ENCODE measurements at regions not wholly inside any gene's neighbourhood (a gene's known extent, or its start where the extent isn't known, plus 50 kb on each side); places are given as distances from the start of the nearest gene placed in this dataset.

- Histone ChIP-seq H3K9me3 (ENCODE audit: control insufficient read depth, insufficient read depth, low read depth, low read length) (no peaks in the 10 kb centered on the region), H3K79me2 (ENCODE audit: control insufficient read depth, insufficient read depth, low read length) (no peaks in the 10 kb centered on the region), H3K4me2 (ENCODE audit: extremely low read depth, insufficient read depth, low read length) (no peak overlapping the region), H3K36me3 (ENCODE audit: control insufficient read depth, insufficient read depth, low read length) (no peaks in the 10 kb centered on the region), H3K27me3 (ENCODE audit: control insufficient read depth, insufficient read depth, low read length) (no peaks in the 10 kb centered on the region), H4K20me1 (ENCODE audit: control insufficient read depth, extremely low read depth, insufficient read depth, low read length) (no peaks in the 10 kb centered on the region), H3K9ac (ENCODE audit: insufficient read depth, low read length) (no peak overlapping the region), H3K4me3 (replicated peaks in 1 of 4; ENCODE audit: control extremely low read depth in 1 of 4, insufficient read depth in 1 of 4, low read depth in 3 of 4, low read length in 4 of 4) (no peak overlapping the region), H3K4me1 (ENCODE audit: control insufficient read depth, extremely low read depth, insufficient read depth, low read length) (no peaks in the 10 kb centered on the region), H2AFZ (ENCODE audit: low read length) (no peak overlapping the region), H3K27ac (ENCODE audit: insufficient read depth, low read length) (no peak overlapping the region)
- TF ChIP-seq CTCF (conservative IDR thresholded peaks at IDR 0.05 in 1 of 2, IDR thresholded peaks at IDR 0.05 in 1 of 2; ENCODE audit: low read depth in 1 of 2, low read length in 2 of 2), result no peak
- TF ChIP-seq EZH2 (IDR thresholded peaks at IDR 0.05; ENCODE audit: low read length, missing control alignments), result no peak
- no peak for DNase-seq (ENCODE audit: low read depth in 2 of 2)
Measured at GRCh38 chr1:34655875-34656240, 99.0 kb upstream of the GJB5 start.

GRCh38 chr1:34656299-34656698 is 98.5 kb upstream of the GJB5 start:
- Histone ChIP-seq H3K36me3 (ENCODE audit: control insufficient read depth, insufficient read depth, low read length) (no peaks in the 10 kb centered on the region), H3K27me3 (ENCODE audit: control insufficient read depth, insufficient read depth, low read length) (no peaks in the 10 kb centered on the region), H4K20me1 (ENCODE audit: control insufficient read depth, extremely low read depth, insufficient read depth, low read length) (no peaks in the 10 kb centered on the region), H3K79me2 (ENCODE audit: control insufficient read depth, insufficient read depth, low read length) (no peaks in the 10 kb centered on the region), H3K9ac (ENCODE audit: insufficient read depth, low read length) (no peak overlapping the region), H3K9me3 (ENCODE audit: control insufficient read depth, insufficient read depth, low read depth, low read length) (no peaks in the 10 kb centered on the region), H3K4me1 (ENCODE audit: control insufficient read depth, extremely low read depth, insufficient read depth, low read length) (no peaks in the 10 kb centered on the region), H2AFZ (ENCODE audit: low read length) (no peak overlapping the region), H3K4me2 (ENCODE audit: extremely low read depth, insufficient read depth, low read length) (no peak overlapping the region), H3K4me3 (replicated peaks in 1 of 4; ENCODE audit: control extremely low read depth in 1 of 4, insufficient read depth in 1 of 4, low read depth in 3 of 4, low read length in 4 of 4) (no peak overlapping the region), H3K27ac (ENCODE audit: insufficient read depth, low read length) (no peak overlapping the region)
- DNase-seq (ENCODE audit: low read depth in 2 of 2), result no peak
- TF ChIP-seq CTCF (conservative IDR thresholded peaks at IDR 0.05 in 1 of 2, IDR thresholded peaks at IDR 0.05 in 1 of 2; ENCODE audit: low read depth in 1 of 2, low read length in 2 of 2), result no peak
- TF ChIP-seq EZH2 (IDR thresholded peaks at IDR 0.05; ENCODE audit: low read length, missing control alignments), result no peak

- H3K27ac ChIP-seq (ENCODE audit: insufficient read depth, low read length), result no peak overlapping the region
- no peak overlapping the region for H3K4me3 ChIP-seq (replicated peaks in 1 of 4; ENCODE audit: control extremely low read depth in 1 of 4, insufficient read depth in 1 of 4, low read depth in 3 of 4, low read length in 4 of 4)
- H3K9me3 ChIP-seq (ENCODE audit: control insufficient read depth, insufficient read depth, low read depth, low read length), result no peaks in the 10 kb centered on the region
- H3K36me3 ChIP-seq (ENCODE audit: control insufficient read depth, insufficient read depth, low read length), result no peaks in the 10 kb centered on the region
- no peaks in the 10 kb centered on the region for H3K4me1 ChIP-seq (ENCODE audit: control insufficient read depth, extremely low read depth, insufficient read depth, low read length)
- no peak for DNase-seq (ENCODE audit: low read depth in 2 of 2)
- no peaks in the 10 kb centered on the region for H3K27me3 ChIP-seq (ENCODE audit: control insufficient read depth, insufficient read depth, low read length)
- no peaks in the 10 kb centered on the region for H3K79me2 ChIP-seq (ENCODE audit: control insufficient read depth, insufficient read depth, low read length)
- TF ChIP-seq EZH2 (IDR thresholded peaks at IDR 0.05; ENCODE audit: low read length, missing control alignments) (no peak), CTCF (conservative IDR thresholded peaks at IDR 0.05 in 1 of 2, IDR thresholded peaks at IDR 0.05 in 1 of 2; ENCODE audit: low read depth in 1 of 2, low read length in 2 of 2) (no peak)
- H4K20me1 ChIP-seq (ENCODE audit: control insufficient read depth, extremely low read depth, insufficient read depth, low read length), result no peaks in the 10 kb centered on the region
- H2AFZ ChIP-seq (ENCODE audit: low read length), result no peak overlapping the region
- H3K9ac ChIP-seq (ENCODE audit: insufficient read depth, low read length), result no peak overlapping the region
- no peak overlapping the region for H3K4me2 ChIP-seq (ENCODE audit: extremely low read depth, insufficient read depth, low read length)
Measured at GRCh38 chr1:34656731-34657130, 98.1 kb upstream of the GJB5 start.
